Smooth muscle cell (in vitro differentiated cells): ENCODE measurements at regions not wholly inside any gene's neighbourhood (a gene's known extent, or its start where the extent isn't known, plus 50 kb on each side); places are given as distances from the start of the nearest gene placed in this dataset.

Source experiments
- DNase-seq: peaks from one replicate; lab custom pipeline; 2025; ENCODE audit not compliant: unreplicated experiment; lab: John Stamatoyannopoulos, UW
- H2AFZ ChIP-seq: fragments of 200-600 bp; sonication (generic); 2 replicates; pipeline ENCODE4 v1.6.0; 2016; ENCODE audit warnings: antibody characterized with exemption, low read depth, mild to moderate bottlenecking
- H3F3A ChIP-seq: fragments of 200-600 bp; sonication (generic); 2 replicates; pipeline ENCODE4 v1.6.0; 2017; ENCODE audit warnings: antibody characterized with exemption, low read depth
- H3K27ac ChIP-seq: fragments of 200-600 bp; sonication (generic); 2 replicates; pipeline ENCODE4 v1.5.1; 2016; ENCODE audit warnings: low read depth, mild to moderate bottlenecking
- H3K27me3 ChIP-seq: fragments of 200-600 bp; sonication (generic); 2 replicates; pipeline ENCODE4 v1.6.1; 2016; ENCODE audit warnings: low read depth, mild to moderate bottlenecking
- H3K36me3 ChIP-seq: fragments of 200-600 bp; sonication (generic); 2 replicates; pipeline ENCODE4 v1.5.1; 2016; ENCODE audit warnings: low read depth
- H3K4me1 ChIP-seq: fragments of 200-600 bp; sonication (generic); 2 replicates; pipeline ENCODE4 v1.5.1; 2016; ENCODE audit warnings: low read depth
- H3K4me2 ChIP-seq: fragments of 200-600 bp; sonication (generic); 2 replicates; pipeline ENCODE4 v1.6.0; 2016; ENCODE audit warnings: mild to moderate bottlenecking
- H3K4me3 ChIP-seq: fragments of 200-600 bp; sonication (generic); 2 replicates; pipeline ENCODE4 v1.5.1; 2016; ENCODE audit warnings: mild to moderate bottlenecking
- H3K79me2 ChIP-seq: fragments of 200-600 bp; sonication (generic); 2 replicates; pipeline ENCODE4 v1.6.0; 2016; ENCODE audit warnings: low read depth, mild to moderate bottlenecking
- H3K9ac ChIP-seq: fragments of 200-600 bp; sonication (generic); 2 replicates; pipeline ENCODE4 v1.6.0; 2016; ENCODE audit warnings: low read depth
- H3K9me3 ChIP-seq: fragments of 200-600 bp; sonication (generic); replicated peaks from 2 replicates; pipeline ENCODE4 v1.5.1; 2016; ENCODE audit warnings: low read depth
- H4K20me1 ChIP-seq: fragments of 200-600 bp; sonication (generic); 2 replicates; pipeline ENCODE4 v1.6.0; 2016; ENCODE audit warnings: low read depth
- WGBS: methylation state at CpG from one replicate; pipeline ENCODE4 v1.1.7; 2016; ENCODE audit warnings: low lambda C conversion rate; 5-methylcytosine and 5-hydroxymethylcytosine counted together
- TF ChIP-seq, protein P1 (sequence below): fragments of 200-600 bp; sonication (generic); IDR thresholded peaks from 2 replicates; pipeline ENCODE4 v1.5.1; 2017; ENCODE audit warnings: borderline replicate concordance, mild to moderate bottlenecking, antibody characterized with exemption; ENCODE audit not compliant: insufficient read depth, poor library complexity, severe bottlenecking

GRCh38 chr6:48714699-48715098 lies 603.7 kb upstream of the PTCHD4 start:
- Histone ChIP-seq H3K9ac (no peak overlapping the region), H3K36me3 (no peaks in the 10 kb centered on the region), H3K4me3 (no peak overlapping the region), H3K79me2 (no peaks in the 10 kb centered on the region), H3K27ac (no peak overlapping the region), H3K27me3 (no peaks in the 10 kb centered on the region), H3K9me3 (no peaks in the 10 kb centered on the region), H3K4me2 (no peak overlapping the region), H3K4me1 (peaks cover 4% of the 10 kb centered on the region), H4K20me1 (no peaks in the 10 kb centered on the region), H3F3A (no peaks in the 10 kb centered on the region), H2AFZ (no peak overlapping the region)
- DNase-seq, result no peak
- WGBS, result 77% methylated on average over 2 of the region's 2 CpGs
- TF ChIP-seq, protein P1, sequence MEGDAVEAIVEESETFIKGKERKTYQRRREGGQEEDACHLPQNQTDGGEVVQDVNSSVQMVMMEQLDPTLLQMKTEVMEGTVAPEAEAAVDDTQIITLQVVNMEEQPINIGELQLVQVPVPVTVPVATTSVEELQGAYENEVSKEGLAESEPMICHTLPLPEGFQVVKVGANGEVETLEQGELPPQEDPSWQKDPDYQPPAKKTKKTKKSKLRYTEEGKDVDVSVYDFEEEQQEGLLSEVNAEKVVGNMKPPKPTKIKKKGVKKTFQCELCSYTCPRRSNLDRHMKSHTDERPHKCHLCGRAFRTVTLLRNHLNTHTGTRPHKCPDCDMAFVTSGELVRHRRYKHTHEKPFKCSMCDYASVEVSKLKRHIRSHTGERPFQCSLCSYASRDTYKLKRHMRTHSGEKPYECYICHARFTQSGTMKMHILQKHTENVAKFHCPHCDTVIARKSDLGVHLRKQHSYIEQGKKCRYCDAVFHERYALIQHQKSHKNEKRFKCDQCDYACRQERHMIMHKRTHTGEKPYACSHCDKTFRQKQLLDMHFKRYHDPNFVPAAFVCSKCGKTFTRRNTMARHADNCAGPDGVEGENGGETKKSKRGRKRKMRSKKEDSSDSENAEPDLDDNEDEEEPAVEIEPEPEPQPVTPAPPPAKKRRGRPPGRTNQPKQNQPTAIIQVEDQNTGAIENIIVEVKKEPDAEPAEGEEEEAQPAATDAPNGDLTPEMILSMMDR, result no peak

GRCh38 chr6:48714250-48714649 lies 603.3 kb upstream of the PTCHD4 start:
- no peak overlapping the region for H3K4me2 ChIP-seq
- H2AFZ ChIP-seq, result no peak overlapping the region
- no peaks in the 10 kb centered on the region for H3K9me3 ChIP-seq
- no peak overlapping the region for H3K4me3 ChIP-seq
- H3K27ac ChIP-seq, result no peak overlapping the region
- no peaks in the 10 kb centered on the region for H3K36me3 ChIP-seq
- no peaks in the 10 kb centered on the region for H4K20me1 ChIP-seq
- H3F3A ChIP-seq, result no peaks in the 10 kb centered on the region
- peaks cover 4% of the 10 kb centered on the region for H3K4me1 ChIP-seq
- H3K9ac ChIP-seq, result no peak overlapping the region
- no peaks in the 10 kb centered on the region for H3K79me2 ChIP-seq
- DNase-seq, result no peak
- WGBS, result 96% methylated on average over 2 of the region's 2 CpGs
- H3K27me3 ChIP-seq, result no peaks in the 10 kb centered on the region
- TF ChIP-seq, protein P1, result no peak

- Histone ChIP-seq H2AFZ (no peak overlapping the region), H3K4me1 (peaks cover 4% of the 10 kb centered on the region), H3K79me2 (no peaks in the 10 kb centered on the region), H3K4me3 (no peak overlapping the region), H4K20me1 (no peaks in the 10 kb centered on the region), H3K9me3 (no peaks in the 10 kb centered on the region), H3K9ac (no peak overlapping the region), H3K27ac (no peak overlapping the region), H3F3A (no peaks in the 10 kb centered on the region), H3K36me3 (no peaks in the 10 kb centered on the region), H3K27me3 (no peaks in the 10 kb centered on the region), H3K4me2 (no peak overlapping the region)
- no peak for DNase-seq
- TF ChIP-seq, protein P1, result no peak
- WGBS, result 95% methylated on average over 2 of the region's 2 CpGs
Observed at GRCh38 chr6:48713612-48714011, 602.6 kb upstream of the PTCHD4 start.

DNA sequence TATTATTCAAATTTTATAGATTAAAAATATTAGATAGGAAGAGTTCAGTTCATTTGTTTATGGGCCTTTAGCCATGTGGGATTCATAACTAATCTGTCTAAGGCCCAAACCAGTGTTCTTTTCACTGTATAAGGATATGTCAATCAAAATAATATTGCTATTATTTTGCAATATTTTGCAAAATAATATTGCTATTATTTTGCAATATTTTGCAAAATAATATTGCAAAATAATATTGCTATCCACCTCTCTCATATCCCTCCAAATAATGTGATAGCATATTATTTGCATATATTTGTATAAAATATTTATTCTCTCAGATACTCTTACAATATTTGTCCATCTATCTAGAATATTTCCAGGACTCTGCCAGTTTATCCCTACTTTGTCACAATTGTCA lies 595.3 kb upstream of the PTCHD4 start:
- H3K79me2 ChIP-seq, result no peaks in the 10 kb centered on the region
- H3K9ac ChIP-seq, result no peak overlapping the region
- no peak overlapping the region for H3K4me3 ChIP-seq
- no peaks in the 10 kb centered on the region for H3F3A ChIP-seq
- H3K27me3 ChIP-seq, result no peaks in the 10 kb centered on the region
- no peak for DNase-seq
- no peak overlapping the region for H2AFZ ChIP-seq
- no peaks in the 10 kb centered on the region for H3K4me1 ChIP-seq
- no peaks in the 10 kb centered on the region for H3K36me3 ChIP-seq
- TF ChIP-seq, protein P1, result no peak
- no peaks in the 10 kb centered on the region for H4K20me1 ChIP-seq
- H3K9me3 ChIP-seq, result no peaks in the 10 kb centered on the region
- H3K4me2 ChIP-seq, result no peak overlapping the region
- H3K27ac ChIP-seq, result no peak overlapping the region
